PC-9 (cell line): ENCODE measurements at regions not wholly inside any gene's neighbourhood (a gene's known extent, or its start where the extent isn't known, plus 50 kb on each side); places are given as distances from the start of the nearest gene placed in this dataset.

ENCODE experiments used
- BruUV-seq: library from RNA; stranded (reverse); fragments of 400-500 nt; replicated peaks from 2 replicates; lab custom pipeline; 2021; lab: Mats Ljungman, UMichigan
- CTCF ChIA-PET: fragments of 300-600 bp; sonication (Branson Sonifier 250); formaldehyde crosslinking; loops from one replicate; lab custom pipeline; 2022; ENCODE audit warnings: antibody characterized with exemption; lab: Charles Lee
- POLR2A ChIA-PET: fragments of 300-600 bp; sonication (Branson Sonifier 250); formaldehyde crosslinking; loops from one replicate; lab custom pipeline; 2022; ENCODE audit warnings: antibody characterized with exemption; ENCODE audit not compliant: unreplicated experiment; lab: Charles Lee
- DNase-seq, 2 experiments: peaks; one replicate each; pipeline versions ENCODE4 v3.0.0 to v3.0.0-alpha.2; 2015 to 2022; ENCODE audit warnings: mixed read lengths in 1 of 2
- H2AFZ ChIP-seq: fragments of 200-600 bp; sonication (generic); 2 replicates; pipeline ENCODE4 v1.8.1; 2017; ENCODE audit warnings: antibody characterized with exemption
- H3F3A ChIP-seq: fragments of 200-600 bp; sonication (generic); 2 replicates; pipeline ENCODE4 v1.8.1; 2017; ENCODE audit warnings: antibody characterized with exemption, mild to moderate bottlenecking, low read depth; ENCODE audit not compliant: insufficient read depth
- H3K27ac ChIP-seq: fragments of 200-600 bp; sonication (generic); 2 replicates; pipeline ENCODE4 v1.6.1; 2016; ENCODE audit warnings: mixed run types
- H3K27me3 ChIP-seq: fragments of 200-600 bp; sonication (generic); 2 replicates; pipeline ENCODE4 v1.6.1; 2016; ENCODE audit warnings: low read depth, mixed run types; ENCODE audit not compliant: insufficient read depth
- H3K36me3 ChIP-seq: fragments of 200-600 bp; sonication (generic); 2 replicates; pipeline ENCODE4 v1.6.1; 2016; ENCODE audit warnings: low read depth, mixed run types
- H3K4me1 ChIP-seq: fragments of 200-600 bp; sonication (generic); replicated peaks from 2 replicates; pipeline ENCODE4 v1.6.1; 2016; ENCODE audit warnings: mixed run types; ENCODE audit not compliant: insufficient read depth
- H3K4me2 ChIP-seq: fragments of 200-600 bp; sonication (generic); 2 replicates; pipeline ENCODE4 v1.6.1; 2017; ENCODE audit warnings: mixed run types
- H3K4me3 ChIP-seq: fragments of 200-600 bp; sonication (generic); 2 replicates; pipeline ENCODE4 v1.6.1; 2016; ENCODE audit warnings: mixed run types
- H3K79me2 ChIP-seq: fragments of 200-600 bp; sonication (generic); 2 replicates; pipeline ENCODE4 v1.6.1; 2017; ENCODE audit warnings: low read depth, mixed run types
- H3K9me2 ChIP-seq: fragments of 200-600 bp; sonication (generic); 2 replicates; pipeline ENCODE4 v1.8.1; 2017; ENCODE audit warnings: mild to moderate bottlenecking; ENCODE audit not compliant: insufficient read depth
- H3K9me3 ChIP-seq: fragments of 200-600 bp; sonication (generic); 2 replicates; pipeline ENCODE4 v1.8.1; 2016; ENCODE audit warnings: low read depth; ENCODE audit not compliant: insufficient read depth
- H4K20me1 ChIP-seq: fragments of 200-600 bp; sonication (generic); 2 replicates; pipeline ENCODE4 v1.8.1; 2017; ENCODE audit not compliant: insufficient read depth
- CTCF ChIP-seq: fragments of 200-600 bp; sonication (generic); conservative IDR thresholded peaks from 2 replicates; pipeline ENCODE4 v1.6.1; 2017; ENCODE audit warnings: mixed run types, antibody characterized with exemption, mild to moderate bottlenecking, moderate library complexity
- EZH2 ChIP-seq: fragments of 200-600 bp; sonication (generic); IDR thresholded peaks from 2 replicates; pipeline ENCODE4 v1.8.0; 2017; ENCODE audit warnings: antibody characterized with exemption, low read depth
- intact Hi-C: fragments of 100-400 bp; cut with micrococcal nuclease; formaldehyde crosslinking; loops from one replicate; pipeline ENCODE4 v1.10.0; 2022; ENCODE audit not compliant: unreplicated experiment

DNA sequence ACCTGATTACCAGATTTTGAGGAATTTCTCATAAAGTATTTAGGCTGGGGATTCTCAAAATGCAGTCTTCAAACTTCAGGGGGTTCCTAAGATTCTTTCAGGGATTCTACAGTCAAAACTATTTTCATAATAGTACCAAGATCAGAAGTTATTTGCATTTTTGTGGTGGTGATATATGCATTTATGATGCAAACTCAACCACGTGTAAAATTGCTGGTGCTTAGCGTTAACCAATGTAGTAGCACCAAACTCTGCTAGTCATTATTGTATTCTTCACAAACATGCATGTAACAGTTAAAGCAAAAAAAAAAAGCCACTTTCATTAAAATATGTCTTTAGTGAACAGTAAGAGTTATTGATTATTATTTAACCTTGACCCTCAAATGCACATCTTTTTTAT lies 274.9 kb upstream of the DNAJC19 start:
- no peak for DNase-seq
- no peaks in the 10 kb centered on the region for H4K20me1 ChIP-seq
- no TSS peak for BruUV-seq
- H3K4me2 ChIP-seq: no peak overlapping the region
- H3K9me2 ChIP-seq: no peaks in the 10 kb centered on the region
- TF ChIP-seq EZH2 (no peak), CTCF (no peak)
- no peaks in the 10 kb centered on the region for H3K4me1 ChIP-seq
- H3K27ac ChIP-seq: no peak overlapping the region
- H3K4me3 ChIP-seq: no peak overlapping the region
- ChIA-PET CTCF (no interaction called here), POLR2A (no interaction called here)
- intact Hi-C loops: no loop called here
- H3K9me3 ChIP-seq: no peaks in the 10 kb centered on the region
- H3K79me2 ChIP-seq: no peaks in the 10 kb centered on the region
- no peaks in the 10 kb centered on the region for H3K36me3 ChIP-seq
- H2AFZ ChIP-seq: no peak overlapping the region
- no peaks in the 10 kb centered on the region for H3F3A ChIP-seq
- no peaks in the 10 kb centered on the region for H3K27me3 ChIP-seq

- Histone ChIP-seq H3K27ac (no peak overlapping the region), H3K9me3 (no peaks in the 10 kb centered on the region), H3K4me3 (no peak overlapping the region), H3F3A (no peaks in the 10 kb centered on the region), H3K4me2 (no peak overlapping the region), H3K79me2 (no peaks in the 10 kb centered on the region), H3K27me3 (no peaks in the 10 kb centered on the region), H2AFZ (no peak overlapping the region), H4K20me1 (no peaks in the 10 kb centered on the region), H3K9me2 (no peaks in the 10 kb centered on the region), H3K36me3 (no peaks in the 10 kb centered on the region), H3K4me1 (no peaks in the 10 kb centered on the region)
- no TSS peak for BruUV-seq
- intact Hi-C loops: no loop called here
- TF ChIP-seq CTCF (no peak), EZH2 (no peak)
- DNase-seq: no peak
- CTCF ChIA-PET: interaction anchor here (0.6 kb wide), 1 partner anchor 579 kb away, joined by 3 read pairs; no protein-coding TSS in a partner anchor
- POLR2A ChIA-PET: no interaction called here
Measured at GRCh38 chr3:181253796-181254195, 264.3 kb upstream of the DNAJC19 start.

- Histone ChIP-seq H3K36me3 (no peaks in the 10 kb centered on the region), H3K27ac (no peak overlapping the region), H3K79me2 (no peaks in the 10 kb centered on the region), H3K4me2 (no peak overlapping the region), H3F3A (no peaks in the 10 kb centered on the region), H3K4me3 (no peak overlapping the region), H2AFZ (no peak overlapping the region), H3K9me3 (no peaks in the 10 kb centered on the region), H3K4me1 (no peaks in the 10 kb centered on the region), H3K27me3 (no peaks in the 10 kb centered on the region), H4K20me1 (no peaks in the 10 kb centered on the region), H3K9me2 (no peaks in the 10 kb centered on the region)
- intact Hi-C loops: no loop called here
- no peak for DNase-seq
- no TSS peak for BruUV-seq
- ChIA-PET CTCF (no interaction called here), POLR2A (interaction anchor here (0.7 kb wide), 1 partner anchor 440 kb away, joined by 9 read pairs; no protein-coding TSS in a partner anchor)
- TF ChIP-seq CTCF: no peak
- TF ChIP-seq EZH2: no peak
Measured at GRCh38 chr3:181252631-181253030, 263.1 kb upstream of the DNAJC19 start.
